Myocyte (in vitro differentiated cells): ENCODE measurements at regions not wholly inside any gene's neighbourhood (a gene's known extent, or its start where the extent isn't known, plus 50 kb on each side); places are given as distances from the start of the nearest gene placed in this dataset.
"Not testable (repeated sequence)": the region's sequence is repeated elsewhere in the genome, so short reads cannot be mapped to it uniquely, and the experiment has no call there.

Experiments
- DNase-seq: peaks from one replicate; pipeline ENCODE4 v3.0.0-alpha.2; 2012; ENCODE audit warnings: low read depth

- DNase-seq, result peak; percentile 8
Measured at GRCh38 chr6:155549928-155550327, 94.3 kb upstream of the NOX3 start.

GRCh38 chr6:155549028-155549798, 93.6 kb upstream of the NOX3 start:
- DNase-seq, result no peak

GRCh38 chr6:155548576-155548975, 92.9 kb upstream of the NOX3 start:
- no peak for DNase-seq

- no peak for DNase-seq
Measured at GRCh38 chr6:155544677-155545076, 89.0 kb upstream of the NOX3 start.

DNA sequence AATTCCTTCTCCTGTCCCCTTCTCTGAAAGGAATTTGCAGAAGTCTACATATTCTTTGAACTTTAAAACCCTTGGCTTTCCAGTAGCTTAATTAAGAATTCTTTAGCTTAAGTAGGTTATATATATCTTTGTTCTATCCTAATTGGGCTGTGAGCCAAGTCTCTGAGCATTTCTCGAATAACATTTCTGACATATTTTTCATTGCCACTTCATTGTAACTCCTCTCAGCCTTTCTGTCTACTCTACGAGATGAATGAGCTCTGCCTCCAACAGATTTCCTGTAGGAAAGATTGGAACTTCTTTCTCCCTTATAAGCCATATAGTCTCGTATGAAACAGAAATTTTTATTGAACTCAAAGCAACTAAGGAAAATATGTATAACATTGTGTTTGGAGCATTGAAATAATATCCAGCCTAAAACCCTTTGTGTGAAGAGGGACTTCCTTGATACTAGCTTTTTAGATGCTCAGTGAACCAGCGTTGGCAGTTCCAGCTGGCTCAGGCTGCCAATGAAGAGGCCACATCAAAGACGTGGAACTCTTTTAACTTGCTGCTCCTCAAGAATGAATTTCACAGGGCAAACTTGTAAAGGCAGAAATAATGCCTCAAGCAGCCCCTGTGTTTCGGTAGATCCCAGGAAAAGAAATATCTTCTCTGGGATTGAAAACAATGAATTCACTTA, 87.7 kb upstream of the NOX3 start:
- DNase-seq, result no peak

DNA sequence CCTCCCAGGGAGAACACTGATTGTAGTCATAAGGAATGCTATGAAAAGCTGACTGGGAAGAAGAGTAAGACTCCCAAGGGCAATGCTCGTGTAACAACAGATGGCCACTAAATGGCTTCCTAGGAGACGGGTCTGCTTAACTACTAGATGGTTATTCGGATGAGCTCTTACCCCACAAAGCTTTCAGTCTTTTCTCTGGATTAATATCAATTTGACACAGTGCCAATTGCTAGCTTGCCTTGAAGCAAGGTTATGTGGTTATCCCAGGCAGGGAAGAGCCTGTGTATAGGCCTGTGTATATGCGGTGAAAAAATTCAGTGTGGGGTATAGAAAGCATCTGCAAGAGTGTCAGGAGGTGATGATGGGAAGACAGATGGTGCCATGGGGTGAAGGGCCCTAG, 86.4 kb upstream of the NOX3 start:
- DNase-seq, result no peak

DNA sequence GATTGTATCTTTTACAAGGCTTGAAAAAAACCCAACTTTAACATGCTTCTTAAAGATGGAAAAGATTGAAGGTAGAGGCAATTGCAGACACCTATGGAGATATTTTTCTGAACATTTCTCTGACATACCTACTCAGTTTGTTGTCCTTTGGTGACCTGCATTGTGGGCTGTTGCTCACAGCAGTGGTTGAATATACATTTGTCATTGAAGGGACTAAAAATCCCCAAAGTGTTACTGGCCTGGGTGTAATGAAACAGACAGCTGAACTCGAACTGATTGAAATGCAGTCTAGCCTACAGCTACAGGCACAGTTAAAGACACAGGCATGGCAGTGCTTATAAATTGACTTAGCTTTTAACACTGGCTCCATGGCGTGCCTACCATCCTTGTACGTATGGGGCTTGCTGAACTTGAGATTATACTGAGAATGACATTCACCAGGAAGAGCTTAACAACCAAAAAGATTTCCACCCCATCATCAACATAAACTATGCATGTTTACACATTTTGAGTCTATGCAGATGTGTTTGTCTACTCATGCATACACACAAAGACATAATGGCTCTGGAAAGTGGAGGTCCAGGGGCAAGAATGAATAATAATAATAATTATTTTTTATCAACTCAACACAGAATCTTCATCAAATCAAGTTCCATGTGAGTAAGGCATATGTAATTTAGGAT, 83.2 kb upstream of the NOX3 start:
- no peak for DNase-seq

GRCh38 chr6:155534678-155535077, 79.0 kb upstream of the NOX3 start:
- no peak for DNase-seq

GRCh38 chr6:155530219-155530834, 74.7 kb upstream of the NOX3 start:
- peak; percentile 63 for DNase-seq

- DNase-seq, result not testable (repeated sequence)
Measured at GRCh38 chr6:155529814-155530213, 74.2 kb upstream of the NOX3 start.

- peak; percentile 65 for DNase-seq
Measured at GRCh38 chr6:155528982-155529453, 73.4 kb upstream of the NOX3 start.

GRCh38 chr6:155528335-155528734, 72.7 kb upstream of the NOX3 start:
- no peak for DNase-seq

DNA sequence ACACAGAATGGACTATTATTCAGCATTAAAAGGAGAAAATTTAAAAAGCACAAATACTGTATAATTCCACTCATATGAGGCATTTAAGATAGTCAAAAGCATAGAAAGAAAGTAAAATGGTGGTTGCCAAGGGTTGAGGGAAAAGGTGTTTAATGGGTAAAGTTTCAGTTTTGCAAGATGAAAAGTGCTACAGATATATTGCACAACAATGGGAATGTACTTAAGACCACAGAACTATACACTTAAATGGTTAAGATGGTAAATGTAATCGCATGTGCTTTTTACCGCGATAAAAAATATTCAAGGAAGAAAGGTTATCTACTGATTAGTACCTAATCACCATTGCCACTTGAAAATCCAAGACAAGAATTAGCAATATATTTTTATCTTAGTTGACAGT, 71.8 kb upstream of the NOX3 start:
- DNase-seq, result no peak

GRCh38 chr6:155523821-155524651, 68.4 kb upstream of the NOX3 start:
- DNase-seq, result no peak

DNA sequence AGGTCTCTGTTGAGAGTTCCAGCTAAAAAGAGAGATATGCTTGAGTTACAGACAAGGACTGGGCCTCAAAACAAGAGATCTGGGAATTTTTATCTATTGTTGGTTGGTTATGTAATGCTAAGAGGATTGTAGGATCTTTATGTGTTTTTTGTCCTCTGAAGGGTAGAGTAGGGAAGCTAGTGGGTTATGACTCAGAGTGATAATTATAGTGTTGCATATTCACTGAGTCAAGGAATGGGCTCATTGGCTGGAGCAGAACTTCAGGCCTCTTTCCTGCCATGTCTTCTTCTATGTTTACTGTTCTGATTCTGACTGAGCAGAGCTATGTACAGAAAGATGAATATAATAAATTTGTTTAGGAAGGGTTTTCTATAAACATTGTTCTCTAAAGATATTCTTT, 66.1 kb upstream of the NOX3 start:
- peak; percentile 22 for DNase-seq

DNA sequence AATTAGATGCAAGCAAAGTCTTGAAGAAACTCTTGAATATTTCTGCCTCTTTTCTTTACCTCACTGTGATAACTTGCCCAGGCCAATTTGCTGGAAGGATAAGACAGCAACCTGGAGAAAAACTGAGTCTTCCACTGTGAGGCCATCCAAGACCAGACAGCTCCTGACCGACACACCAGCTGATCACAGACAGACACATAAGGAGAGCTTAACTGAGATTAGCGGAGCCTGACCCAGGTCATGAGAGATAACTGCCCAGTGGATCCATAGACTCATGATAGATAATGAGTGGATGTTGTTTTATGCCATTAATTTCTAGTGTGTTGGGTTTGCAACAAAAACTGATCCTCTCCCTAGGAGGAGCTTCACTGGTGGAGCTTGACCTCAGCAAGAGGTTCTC, 64.4 kb upstream of the NOX3 start:
- DNase-seq, result no peak

DNA sequence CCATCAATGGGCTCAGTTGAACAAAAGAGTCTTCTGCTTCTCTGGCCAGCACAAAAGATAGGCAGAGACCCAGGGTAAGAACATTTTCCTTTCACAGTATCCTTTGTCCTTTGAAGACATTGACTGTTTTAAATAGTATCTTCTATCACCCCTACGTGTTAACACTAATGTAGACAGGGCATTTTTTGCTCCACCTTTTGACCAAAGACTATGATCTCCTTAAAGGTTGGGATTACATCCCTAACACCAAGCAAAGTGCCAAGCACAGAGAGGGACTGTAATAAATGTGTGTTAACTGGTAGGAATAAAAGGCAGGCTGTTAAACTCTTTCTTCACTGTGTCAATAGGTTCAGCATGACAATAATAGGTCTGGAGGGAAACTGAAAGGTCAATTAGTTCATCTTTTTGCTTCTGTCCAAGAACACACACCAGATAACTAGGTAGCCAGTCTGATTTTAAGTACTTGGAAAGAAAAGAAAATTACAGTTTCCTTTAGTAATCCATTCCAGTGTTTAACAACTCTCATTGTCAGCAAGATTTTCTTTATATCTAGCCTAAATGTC, 63.6 kb upstream of the NOX3 start:
- no peak for DNase-seq

- no peak for DNase-seq
Measured at GRCh38 chr6:155517294-155517693, 61.7 kb upstream of the NOX3 start.

- no peak for DNase-seq
Measured at GRCh38 chr6:155510879-155511278, 55.2 kb upstream of the NOX3 start.

GRCh38 chr6:155509743-155510475, 54.3 kb upstream of the NOX3 start:
- DNase-seq, result no peak
